K562 (cell line): ENCODE measurements at regions not wholly inside any gene's neighbourhood (a gene's known extent, or its start where the extent isn't known, plus 50 kb on each side); places are given as distances from the start of the nearest gene placed in this dataset.
"Not testable (repeated sequence)": the region's sequence is repeated elsewhere in the genome, so short reads cannot be mapped to it uniquely, and the experiment has no call there.

Experiments
- ATAC-seq: fragments of 200-7000 bp; cut with Tn5 transposase; 3 replicates; pipeline ENCODE4 v1.9.1; 2020; ENCODE audit warnings: moderate library complexity
- BruUV-seq: library from RNA; stranded (reverse); fragments of 400-500 nt; replicated peaks from 2 replicates; lab custom pipeline; 2021; lab: Mats Ljungman, UMichigan
- CTCF ChIA-PET: fragments of 300-600 bp; formaldehyde crosslinking; extraction: SDS; loops from one replicate; lab custom pipeline; 2021; ENCODE audit warnings: low intra/inter-chr PET ratio; lab: Yijun Ruan, JAX
- POLR2A ChIA-PET: fragments of 300-600, 350-650 bp; sonication (Branson Sonifier 250); formaldehyde crosslinking; extraction: SDS; loops from one replicate; lab custom pipeline; 2021; ENCODE audit warnings: antibody characterized with exemption, inconsistent platforms; lab: Yijun Ruan, JAX
- DNase-seq, 4 experiments: peaks; one replicate each; pipeline versions ENCODE4 v3.0.0 to v3.0.0-alpha.2; 2011 to 2018; ENCODE audit warnings: low spot score in 3 of 4, mixed read lengths in 3 of 4; ENCODE audit errors: extremely low read depth in 1 of 4
- FAIRE-seq: peaks from 2 replicates; lab custom pipeline; 2011; peaks lifted over from hg19 to GRCh38; lab: Jason Lieb, UNC
- H2AFZ ChIP-seq: 2 replicates; pipeline ENCODE4 v1.6.0; 2011; ENCODE audit warnings: low read depth, low read length, control low read depth, inconsistent platforms
- H3K27ac ChIP-seq: fragments of 200-600 bp; 3 replicates; pipeline ENCODE4 v1.8.0; 2011; ENCODE audit warnings: low read depth, mild to moderate bottlenecking, control low read depth, inconsistent platforms, low read length, moderate library complexity, mixed read lengths; ENCODE audit errors: extremely low read depth
- H3K27me3 ChIP-seq, 2 experiments: fragments of 300-600 bp in 1 of 2; 2 replicates in 1 of 2; 3 replicates in 1 of 2; pipeline versions ENCODE4 v1.6.0 to v1.8.0; 2011; ENCODE audit warnings: inconsistent platforms in 2 of 2, low read length in 2 of 2, mild to moderate bottlenecking in 1 of 2, mixed read lengths in 1 of 2, moderate library complexity in 1 of 2; ENCODE audit not compliant: control insufficient read depth in 2 of 2, insufficient read depth in 2 of 2
- H3K36me3 ChIP-seq: fragments of 300-600 bp; 3 replicates; pipeline ENCODE4 v1.8.0; 2011; ENCODE audit warnings: mild to moderate bottlenecking, low read length, inconsistent platforms; ENCODE audit not compliant: control insufficient read depth, insufficient read depth
- H3K4me1 ChIP-seq, 2 experiments: fragments of 200-600 bp in 1 of 2; replicated peaks in 1 of 2; 2 replicates in 1 of 2; 3 replicates in 1 of 2; pipeline versions ENCODE4 v1.5.1 to v1.8.0; 2011; ENCODE audit warnings: inconsistent platforms in 2 of 2, low read length in 2 of 2, mild to moderate bottlenecking in 1 of 2, mixed read lengths in 1 of 2, moderate library complexity in 1 of 2; ENCODE audit not compliant: control insufficient read depth in 2 of 2, insufficient read depth in 2 of 2
- H3K4me2 ChIP-seq: 2 replicates; pipeline ENCODE4 v1.6.1; 2011; ENCODE audit warnings: low read length, control low read depth, inconsistent platforms, mixed read lengths; ENCODE audit not compliant: insufficient read depth
- H3K4me3 ChIP-seq: fragments of 200-600 bp; sonication (generic), shearing (Covaris generic); 2 replicates; pipeline ENCODE4 v1.5.1; 2016; ENCODE audit warnings: control low read depth, inconsistent platforms
- H3K79me2 ChIP-seq: fragments of 200-600 bp; 3 replicates; pipeline ENCODE4 v1.8.0; 2011; ENCODE audit warnings: low read length, inconsistent platforms; ENCODE audit not compliant: control insufficient read depth, insufficient read depth
- H3K9ac ChIP-seq, 2 experiments: 2 replicates each; pipeline versions ENCODE4 v1.6.0 to v1.6.1; 2011; ENCODE audit warnings: low read depth in 2 of 2, low read length in 2 of 2, control low read depth in 1 of 2, inconsistent platforms in 1 of 2, mild to moderate bottlenecking in 1 of 2, mixed read lengths in 1 of 2; ENCODE audit not compliant: insufficient read depth in 1 of 2
- H3K9me1 ChIP-seq: one replicate; pipeline ENCODE4 v1.6.0; 2011; ENCODE audit warnings: inconsistent platforms, mild to moderate bottlenecking, low read length, moderate library complexity; ENCODE audit not compliant: control insufficient read depth, insufficient read depth
- H3K9me3 ChIP-seq: replicated peaks from 2 replicates; pipeline ENCODE4 v1.5.1; 2011; ENCODE audit warnings: low read depth, low read length, inconsistent platforms; ENCODE audit not compliant: control insufficient read depth, insufficient read depth
- H4K20me1 ChIP-seq: replicated peaks from 2 replicates; pipeline ENCODE4 v1.6.1; 2011; ENCODE audit warnings: low read length, inconsistent platforms, mixed read lengths; ENCODE audit not compliant: control insufficient read depth, insufficient read depth
- CREB1 ChIP-seq, 2 experiments: sonication (generic) in 1 of 2; formaldehyde crosslinking in 1 of 2; IDR thresholded peaks; 2 replicates each; pipeline versions ENCODE4 v1.6.1 to v1.8.0; 2012 to 2022; ENCODE audit warnings: inconsistent platforms in 1 of 2, mild to moderate bottlenecking in 1 of 2, missing genetic modification reagents in 1 of 2, moderate library complexity in 1 of 2
- ESRRB ChIP-seq: fragments of 250-450 bp; sonication (Bioruptor Pico); IDR thresholded peaks from 2 replicates; pipeline ENCODE4 v1.5.0; 2020; ENCODE audit warnings: mild to moderate bottlenecking, moderate library complexity, borderline replicate concordance
- LEF1 ChIP-seq: fragments of 450-650 bp; IDR thresholded peaks from 2 replicates; pipeline ENCODE4 v1.6.1; 2016; ENCODE audit warnings: mild to moderate bottlenecking
- MBD2 ChIP-seq: sonication (generic); IDR thresholded peaks from 2 replicates; pipeline ENCODE4 v1.6.1; 2016; ENCODE audit warnings: low read depth, borderline replicate concordance
- POU5F1 ChIP-seq: fragments of 150-350 bp; IDR thresholded peaks from 2 replicates; pipeline ENCODE4 v1.6.1; 2014; ENCODE audit warnings: borderline replicate concordance, low read length, low read depth, mild to moderate bottlenecking; ENCODE audit not compliant: partially characterized antibody
- SMAD1 ChIP-seq: fragments of 150-350 bp; IDR thresholded peaks from 2 replicates; pipeline ENCODE4 v1.6.1; 2014; ENCODE audit warnings: low read length, low read depth; ENCODE audit not compliant: partially characterized antibody
- SRSF1 ChIP-seq: fragments of 200-400 bp; formaldehyde crosslinking; IDR thresholded peaks from 2 replicates; pipeline ENCODE4 v1.6.1; 2017; ENCODE audit warnings: mild to moderate bottlenecking, low read depth, low read length, moderate library complexity
- SRSF7 ChIP-seq: fragments of 200-400 bp; formaldehyde crosslinking; optimal IDR thresholded peaks from 2 replicates; pipeline ENCODE3; 2017; ENCODE audit warnings: mild to moderate bottlenecking, low read depth, low read length
- TEAD1 ChIP-seq, 2 experiments: fragments of 450-650 bp in 1 of 2; sonication (generic) in 1 of 2; formaldehyde crosslinking; IDR thresholded peaks; 2 replicates each; pipeline versions ENCODE4 v1.4.0 to v1.8.0; 2020 to 2022; ENCODE audit warnings: mild to moderate bottlenecking in 2 of 2, missing genetic modification reagents in 1 of 2
- ZNF121 ChIP-seq: sonication (generic); formaldehyde crosslinking; conservative IDR thresholded peaks from 2 replicates; pipeline ENCODE4 v1.8.0; 2022; ENCODE audit warnings: missing genetic modification reagents
- ZNF586 ChIP-seq: fragments of 450-650 bp; formaldehyde crosslinking; conservative IDR thresholded peaks from 2 replicates; pipeline ENCODE4 v1.4.0; 2020; ENCODE audit warnings: mild to moderate bottlenecking, moderate library complexity
- WGBS: fragments of 100-300 bp; shearing (Covaris generic); methylation state at CpG from one replicate; pipeline ENCODE4 v1.1.6; 2016; ENCODE audit warnings: low coverage, mixed read lengths; ENCODE audit not compliant: insufficient coverage; ENCODE audit errors: missing lambda C conversion rate; 5-methylcytosine and 5-hydroxymethylcytosine counted together
- in situ Hi-C: fragments of 300-500 bp; cut with MboI; formaldehyde crosslinking; loops from 4 replicates; pipeline ENCODE4 v1.15.0; 2018; ENCODE audit warnings: inconsistent platforms, mixed read lengths
- intact Hi-C: fragments of 100-400 bp; cut with micrococcal nuclease; formaldehyde crosslinking; loops from 2 replicates; pipeline ENCODE4 v1.14.2; 2022
- TF ChIP-seq, protein P1 (sequence below): sonication (generic); formaldehyde crosslinking; IDR thresholded peaks from 2 replicates; pipeline ENCODE4 v1.8.0; 2022; ENCODE audit warnings: mild to moderate bottlenecking, missing genetic modification reagents, borderline replicate concordance

DNA sequence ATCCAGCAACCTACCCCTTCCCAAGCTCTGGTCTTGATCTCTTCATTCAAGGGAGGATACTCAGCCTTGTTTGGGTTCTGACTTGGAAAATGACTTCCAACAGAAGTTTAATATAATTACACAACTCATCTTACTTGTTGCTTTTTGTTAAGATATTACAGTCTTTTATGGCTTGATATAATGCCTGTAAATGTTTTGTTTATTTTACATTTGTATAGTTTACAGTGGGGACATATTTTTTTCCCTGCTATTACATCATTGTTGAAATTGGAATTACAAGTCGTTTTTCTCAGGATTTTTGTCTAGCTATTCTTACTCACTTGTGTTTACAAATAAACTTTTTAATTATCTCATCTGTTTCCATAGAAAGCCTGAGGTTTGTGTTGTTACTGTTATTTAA lies 436.0 kb downstream of the CNTNAP4 start (continued):
- TF ChIP-seq ZNF586 (CRISPR knock-in tag): no peak

DNA sequence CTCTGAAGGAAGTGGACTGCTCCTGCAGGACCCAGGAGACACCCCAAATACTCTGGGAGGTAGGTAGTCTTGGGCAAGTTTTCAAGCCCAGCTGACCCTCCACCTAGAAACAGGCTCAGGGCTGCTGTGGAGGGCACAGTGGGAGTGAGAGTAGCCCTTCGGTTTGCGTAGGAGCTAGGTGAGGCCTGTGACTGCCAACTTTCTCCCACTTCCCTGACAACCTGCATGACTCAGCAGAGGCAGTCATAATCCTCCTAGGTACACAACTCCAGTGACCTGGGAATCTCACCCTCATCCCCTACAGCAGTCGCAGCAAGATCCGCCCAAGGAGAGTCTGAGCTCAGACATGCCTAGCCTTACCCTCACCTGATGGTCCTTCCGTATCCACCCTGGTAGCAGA lies 439.1 kb downstream of the CNTNAP4 start:
- ATAC-seq, H3K79me2 ChIP-seq, H3K36me3 ChIP-seq, H4K20me1 ChIP-seq, intact Hi-C loops, H3K9me3 ChIP-seq, H2AFZ ChIP-seq, H3K4me2 ChIP-seq, DNase-seq, FAIRE-seq, BruUV-seq, in situ Hi-C loops, H3K27ac ChIP-seq, H3K9me1 ChIP-seq, CTCF ChIA-PET, H3K27me3 ChIP-seq, H3K9ac ChIP-seq, H3K4me3 ChIP-seq, H3K4me1 ChIP-seq: not testable (repeated sequence)
- POLR2A ChIA-PET: interaction anchor here (0.6 to 0.7 kb wide), 2 partner anchors 14 to 32 kb away, joined by 3 read pairs; no protein-coding TSS in a partner anchor
- 16% methylated on average over 5 of the region's 5 CpGs for WGBS

DNA sequence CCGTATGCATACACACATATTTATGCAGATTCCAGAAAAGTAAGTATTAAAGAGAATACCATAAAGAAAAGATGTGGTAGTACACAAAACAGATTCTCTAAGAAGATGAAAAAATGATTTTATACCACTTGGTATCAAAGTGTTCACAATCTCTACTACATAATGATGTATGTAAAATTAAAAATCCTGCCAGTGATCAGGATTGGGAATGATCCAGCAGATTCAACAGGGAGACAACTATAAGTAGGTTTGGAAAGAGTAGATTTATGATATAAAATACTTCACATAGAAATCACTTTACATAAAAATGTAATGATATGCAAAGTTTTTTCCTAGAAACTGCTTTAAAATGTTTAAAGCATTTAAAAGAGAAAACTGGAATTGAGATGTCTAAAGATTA lies 447.0 kb downstream of the CNTNAP4 start:
- Histone ChIP-seq H4K20me1 (no peaks in the 10 kb centered on the region), H3K4me3 (no peak overlapping the region), H3K4me1 (no peaks in the 10 kb centered on the region), H3K9me3 (no peaks in the 10 kb centered on the region), H3K79me2 (no peaks in the 10 kb centered on the region), H3K9ac (no peak overlapping the region), H3K4me2 (no peak overlapping the region)
- POLR2A ChIA-PET: no interaction called here
- BruUV-seq: no TSS peak
- CTCF ChIA-PET: no interaction called here
- no peak for DNase-seq
- intact Hi-C loops: no loop called here
- TF ChIP-seq, protein P1, sequence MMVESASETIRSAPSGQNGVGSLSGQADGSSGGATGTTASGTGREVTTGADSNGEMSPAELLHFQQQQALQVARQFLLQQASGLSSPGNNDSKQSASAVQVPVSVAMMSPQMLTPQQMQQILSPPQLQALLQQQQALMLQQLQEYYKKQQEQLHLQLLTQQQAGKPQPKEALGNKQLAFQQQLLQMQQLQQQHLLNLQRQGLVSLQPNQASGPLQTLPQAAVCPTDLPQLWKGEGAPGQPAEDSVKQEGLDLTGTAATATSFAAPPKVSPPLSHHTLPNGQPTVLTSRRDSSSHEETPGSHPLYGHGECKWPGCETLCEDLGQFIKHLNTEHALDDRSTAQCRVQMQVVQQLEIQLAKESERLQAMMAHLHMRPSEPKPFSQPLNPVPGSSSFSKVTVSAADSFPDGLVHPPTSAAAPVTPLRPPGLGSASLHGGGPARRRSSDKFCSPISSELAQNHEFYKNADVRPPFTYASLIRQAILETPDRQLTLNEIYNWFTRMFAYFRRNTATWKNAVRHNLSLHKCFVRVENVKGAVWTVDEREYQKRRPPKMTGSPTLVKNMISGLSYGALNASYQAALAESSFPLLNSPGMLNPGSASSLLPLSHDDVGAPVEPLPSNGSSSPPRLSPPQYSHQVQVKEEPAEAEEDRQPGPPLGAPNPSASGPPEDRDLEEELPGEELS (CRISPR knock-in tag): no peak
- TF ChIP-seq SRSF7 (no peak), ESRRB (no peak), LEF1 (no peak), CREB1 (IDR thresholded peaks at IDR 0.05) (no peak), CREB1 (CRISPR knock-in tag; IDR thresholded peaks at IDR 0.05) (no peak), SMAD1 (no peak), ZNF121 (CRISPR knock-in tag) (no peak), SRSF1 (no peak), MBD2 (no peak), TEAD1 (CRISPR knock-in tag; IDR thresholded peaks at IDR 0.05) (no peak), POU5F1 (no peak)
- TF ChIP-seq, all 486 proteins: peak for 0
- FAIRE-seq: no peak
- Histone ChIP-seq H3K27me3 (no peaks in the 10 kb centered on the region), H3K36me3 (no peaks in the 10 kb centered on the region), H3K9me1 (no peaks in the 10 kb centered on the region), H3K27ac (no peak overlapping the region), H2AFZ (no peak overlapping the region)
- in situ Hi-C loops: no loop called here
- 0% methylated on average over 1 of the region's 1 CpG for WGBS
- ATAC-seq: no peak
